ENCODE measurements at regions not wholly inside any gene's neighbourhood (a gene's known extent, or its start where the extent isn't known, plus 50 kb on each side); places are given as distances from the start of the nearest gene placed in this dataset.

- Histone ChIP-seq H3K9me2 (replicated peaks; ENCODE audit: control insufficient read depth, low read length) (no peaks in the 10 kb centered on the region), H3K36me3 (ENCODE audit: control insufficient read depth, low read length) (no peaks in the 10 kb centered on the region), H3K4me1 (ENCODE audit: control insufficient read depth, low read length) (no peaks in the 10 kb centered on the region), H3K27ac (ENCODE audit: low read depth, low read length) (no peak overlapping the region), H3K9me3 (ENCODE audit: control insufficient read depth, insufficient read depth, low read length) (no peaks in the 10 kb centered on the region), H3K79me2 (ENCODE audit: control insufficient read depth, low read length) (no peaks in the 10 kb centered on the region), H4K20me1 (ENCODE audit: control insufficient read depth, insufficient read depth, low read depth, low read length) (no peaks in the 10 kb centered on the region), H3F3A (ENCODE audit: control insufficient read depth, insufficient read depth) (no peaks in the 10 kb centered on the region), H3K4me2 (ENCODE audit: low read length) (no peak overlapping the region), H3K27me3 (ENCODE audit: control insufficient read depth, low read length) (no peaks in the 10 kb centered on the region), H3K4me3 (ENCODE audit: low read length) (no peak overlapping the region)
- no peak for TF ChIP-seq EZH2phosphoT487 (IDR thresholded peaks at IDR 0.05; ENCODE audit: borderline replicate concordance, low read length)
Measured at GRCh38 chr22:47298017-47298785, 535.8 kb downstream of the TBC1D22A start.

GRCh38 chr22:47297261-47298016 is 535.0 kb downstream of the TBC1D22A start:
- Histone ChIP-seq H3K4me3 (ENCODE audit: low read length) (no peak overlapping the region), H3K4me1 (ENCODE audit: control insufficient read depth, low read length) (no peaks in the 10 kb centered on the region), H3K79me2 (ENCODE audit: control insufficient read depth, low read length) (no peaks in the 10 kb centered on the region), H3K27ac (ENCODE audit: low read depth, low read length) (no peak overlapping the region), H3K36me3 (ENCODE audit: control insufficient read depth, low read length) (no peaks in the 10 kb centered on the region), H3K4me2 (ENCODE audit: low read length) (no peak overlapping the region), H3K9me2 (replicated peaks; ENCODE audit: control insufficient read depth, low read length) (no peaks in the 10 kb centered on the region), H3F3A (ENCODE audit: control insufficient read depth, insufficient read depth) (no peaks in the 10 kb centered on the region), H3K9me3 (ENCODE audit: control insufficient read depth, insufficient read depth, low read length) (no peaks in the 10 kb centered on the region), H4K20me1 (ENCODE audit: control insufficient read depth, insufficient read depth, low read depth, low read length) (no peaks in the 10 kb centered on the region), H3K27me3 (ENCODE audit: control insufficient read depth, low read length) (no peaks in the 10 kb centered on the region)
- no peak for TF ChIP-seq CTCF (IDR thresholded peaks at IDR 0.05; ENCODE audit: low read depth, low read length, poor library complexity, severe bottlenecking)
- no peak for TF ChIP-seq EZH2phosphoT487 (IDR thresholded peaks at IDR 0.05; ENCODE audit: borderline replicate concordance, low read length)

- Histone ChIP-seq H3K4me3 (ENCODE audit: low read length) (no peak overlapping the region), H3K9me3 (ENCODE audit: control insufficient read depth, insufficient read depth, low read length) (no peaks in the 10 kb centered on the region), H3K27me3 (ENCODE audit: control insufficient read depth, low read length) (no peaks in the 10 kb centered on the region), H3K9me2 (replicated peaks; ENCODE audit: control insufficient read depth, low read length) (no peaks in the 10 kb centered on the region), H3K4me2 (ENCODE audit: low read length) (no peak overlapping the region), H3F3A (ENCODE audit: control insufficient read depth, insufficient read depth) (no peaks in the 10 kb centered on the region), H3K36me3 (ENCODE audit: control insufficient read depth, low read length) (no peaks in the 10 kb centered on the region), H3K79me2 (ENCODE audit: control insufficient read depth, low read length) (no peaks in the 10 kb centered on the region), H4K20me1 (ENCODE audit: control insufficient read depth, insufficient read depth, low read depth, low read length) (no peaks in the 10 kb centered on the region), H3K4me1 (ENCODE audit: control insufficient read depth, low read length) (no peaks in the 10 kb centered on the region), H3K27ac (ENCODE audit: low read depth, low read length) (no peak overlapping the region)
- TF ChIP-seq CTCF (IDR thresholded peaks at IDR 0.05; ENCODE audit: low read depth, low read length, poor library complexity, severe bottlenecking) (no peak), EZH2phosphoT487 (IDR thresholded peaks at IDR 0.05; ENCODE audit: borderline replicate concordance, low read length) (no peak)
Measured at GRCh38 chr22:47296405-47297260, 534.2 kb downstream of the TBC1D22A start.
